CD14-positive monocyte (primary cell): ENCODE measurements at regions not wholly inside any gene's neighbourhood (a gene's known extent, or its start where the extent isn't known, plus 50 kb on each side); places are given as distances from the start of the nearest gene placed in this dataset.

Source experiments
- DNase-seq, 3 donors: peaks; one replicate each; pipeline ENCODE4 v3.0.0-alpha.2; 2011 to 2022
- H2AFZ ChIP-seq: 2 replicates; pipeline ENCODE4 v1.6.0; 2012; ENCODE audit warnings: mild to moderate bottlenecking, low read depth, low read length, inconsistent platforms; ENCODE audit not compliant: insufficient read depth, poor library complexity, severe bottlenecking
- H3K27ac ChIP-seq, 2 donors: 1 replicate in 1 of 2; 2 replicates in 1 of 2; pipeline ENCODE4 v1.5.1; 2012 to 2013; ENCODE audit warnings: low read length in 2 of 2, control low read depth in 1 of 2, inconsistent platforms in 1 of 2, low read depth in 1 of 2, mild to moderate bottlenecking in 1 of 2
- H3K27me3 ChIP-seq, 2 donors: one replicate each; pipeline versions ENCODE4 v1.6.0 to v1.6.1; 2011 to 2013; ENCODE audit warnings: low read length in 2 of 2; ENCODE audit not compliant: control insufficient read depth in 2 of 2, insufficient read depth in 2 of 2
- H3K36me3 ChIP-seq, 2 donors: replicated peaks in 1 of 2; 1 replicate in 1 of 2; 2 replicates in 1 of 2; pipeline versions ENCODE4 v1.5.1 to v1.6.1; 2012 to 2013; ENCODE audit warnings: low read length in 2 of 2, control low read depth in 1 of 2, inconsistent platforms in 1 of 2, mild to moderate bottlenecking in 1 of 2; ENCODE audit not compliant: insufficient read depth in 2 of 2, control insufficient read depth in 1 of 2
- H3K4me1 ChIP-seq, 2 donors: 1 replicate in 1 of 2; 2 replicates in 1 of 2; pipeline versions ENCODE4 v1.5.1 to v1.6.1; 2012 to 2013; ENCODE audit warnings: low read length in 2 of 2, control low read depth in 1 of 2, inconsistent platforms in 1 of 2, mild to moderate bottlenecking in 1 of 2, moderate library complexity in 1 of 2; ENCODE audit not compliant: insufficient read depth in 2 of 2, control insufficient read depth in 1 of 2
- H3K4me2 ChIP-seq: replicated peaks from 2 replicates; pipeline ENCODE3; 2012; ENCODE audit warnings: low read length, moderate library complexity, mild to moderate bottlenecking; ENCODE audit not compliant: poor library complexity, severe bottlenecking; ENCODE audit errors: extremely low read depth
- H3K4me3 ChIP-seq, 3 experiments: fragments of 200-600 bp in 1 of 3; sonication (generic) in 1 of 3; replicated peaks in 1 of 3; 1 replicate in 2 of 3; 2 replicates in 1 of 3; pipeline ENCODE4 v1.5.1; 2011 to 2013; ENCODE audit warnings: low read length in 3 of 3, mild to moderate bottlenecking in 3 of 3, control low read depth in 2 of 3, low read depth in 2 of 3, inconsistent platforms in 1 of 3, moderate library complexity in 1 of 3
- H3K79me2 ChIP-seq: 2 replicates; pipeline ENCODE4 v1.6.0; 2012; ENCODE audit warnings: mild to moderate bottlenecking, control low read depth, inconsistent platforms, low read length, moderate library complexity; ENCODE audit not compliant: insufficient read depth
- H3K9ac ChIP-seq: 2 replicates; pipeline ENCODE4 v1.6.0; 2017; ENCODE audit warnings: low read length, mild to moderate bottlenecking; ENCODE audit not compliant: insufficient read depth, poor library complexity, severe bottlenecking
- H3K9me3 ChIP-seq, 2 donors: replicated peaks in 1 of 2; 1 replicate in 1 of 2; 2 replicates in 1 of 2; pipeline versions ENCODE4 v1.5.1 to v1.6.1; 2012 to 2013; ENCODE audit warnings: low read length in 2 of 2, control low read depth in 1 of 2; ENCODE audit not compliant: control insufficient read depth in 1 of 2, insufficient read depth in 1 of 2
- H4K20me1 ChIP-seq: 2 replicates; pipeline ENCODE4 v1.6.0; 2012; ENCODE audit warnings: mild to moderate bottlenecking, low read length, control low read depth, moderate library complexity; ENCODE audit not compliant: insufficient read depth
- H3K27ac Mint-ChIP-seq, 7 donors: one replicate each; pipeline ENCODE4 v1.8.0; 2020; ENCODE audit warnings: mild to moderate bottlenecking in 7 of 7, mixed read lengths in 7 of 7, moderate library complexity in 6 of 7, inconsistent platforms in 2 of 7
- H3K27me3 Mint-ChIP-seq, 3 donors: one replicate each; pipeline ENCODE4 v1.8.0; 2021 to 2022; ENCODE audit warnings: low read depth in 3 of 3, mild to moderate bottlenecking in 3 of 3, mixed read lengths in 3 of 3, moderate library complexity in 3 of 3, inconsistent platforms in 1 of 3
- H3K36me3 Mint-ChIP-seq, 2 donors: one replicate each; pipeline ENCODE4 v1.8.0; 2020; ENCODE audit warnings: mixed read lengths in 2 of 2, inconsistent platforms in 1 of 2, mild to moderate bottlenecking in 1 of 2
- H3K4me1 Mint-ChIP-seq: one replicate; pipeline ENCODE4 v1.8.0; 2020; ENCODE audit warnings: mild to moderate bottlenecking, mixed read lengths
- H3K4me3 Mint-ChIP-seq, 2 donors: one replicate each; pipeline ENCODE4 v1.8.0; 2020; ENCODE audit warnings: mild to moderate bottlenecking in 2 of 2, mixed read lengths in 2 of 2, moderate library complexity in 1 of 2
- H3K9me3 Mint-ChIP-seq, 7 donors: one replicate each; pipeline ENCODE4 v1.8.0; 2020 to 2022; ENCODE audit warnings: mixed read lengths in 7 of 7, mild to moderate bottlenecking in 6 of 7, moderate library complexity in 6 of 7, inconsistent platforms in 2 of 7
- WGBS: methylation state at CpG from one replicate; pipeline ENCODE4 v1.1.5; 2013; ENCODE audit warnings: missing lambda C conversion rate; ENCODE audit not compliant: insufficient coverage; 5-methylcytosine and 5-hydroxymethylcytosine counted together
- intact Hi-C, 2 donors: fragments of 100-400 bp; cut with micrococcal nuclease; formaldehyde crosslinking; loops; one replicate each; pipeline versions ENCODE4 v1.15.0 to v1.15.1; 2023
- TF ChIP-seq, protein P1 (sequence below): fragments of 200-600 bp; IDR thresholded peaks from one replicate; pipeline ENCODE4 v1.8.0; 2022; ENCODE audit warnings: antibody characterized with exemption, mild to moderate bottlenecking

DNA sequence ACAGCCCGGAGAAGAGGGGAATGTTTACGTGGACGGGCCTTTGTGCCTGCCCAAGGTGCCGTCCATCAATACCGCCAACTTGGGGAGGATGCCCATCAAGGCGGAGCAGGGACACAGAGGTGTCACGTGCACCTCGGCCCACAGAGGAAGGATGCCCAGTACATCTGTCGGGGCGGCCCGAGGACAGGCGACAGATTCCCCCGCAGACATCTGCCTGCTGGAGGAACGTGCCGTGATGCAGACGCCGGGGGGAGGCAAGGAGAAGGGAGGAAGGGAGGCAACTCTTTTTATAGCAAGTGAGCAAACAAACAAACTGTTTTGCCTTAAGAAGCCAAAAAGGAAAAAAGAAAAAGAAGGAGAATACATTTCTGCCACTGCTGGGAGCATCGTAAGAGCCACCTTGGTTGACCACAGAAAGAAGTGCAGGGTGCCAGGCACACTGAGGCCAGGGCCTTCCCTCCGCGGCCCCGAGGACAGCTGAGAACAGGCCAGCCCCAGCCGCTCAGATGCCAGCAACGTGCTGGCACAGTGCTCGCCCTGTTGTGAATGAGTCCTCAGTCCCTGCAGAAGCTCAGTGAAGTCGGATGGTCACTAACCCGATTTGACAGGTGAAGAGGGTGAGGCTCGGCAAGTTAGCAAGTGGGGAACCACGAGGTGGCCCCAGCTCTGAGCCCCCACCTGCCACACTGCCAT, 146.4 kb downstream of the RBFOX3 start:
- Histone ChIP-seq H3K9ac (no peak overlapping the region), H3K4me1 (no peaks in the 10 kb centered on the region), H3K4me2 (no peak overlapping the region), H3K79me2 (no peaks in the 10 kb centered on the region), H3K4me3 (no peak overlapping the region), H4K20me1 (no peaks in the 10 kb centered on the region), H3K36me3 (no peaks in the 10 kb centered on the region), H3K27me3 (no peaks in the 10 kb centered on the region), H3K27ac (no peak overlapping the region), H3K9me3 (no peaks in the 10 kb centered on the region), H2AFZ (no peak overlapping the region)
- no peak for DNase-seq
- Mint-ChIP-seq H3K27ac (no peak overlapping the region), H3K36me3 (no peaks in the 10 kb centered on the region), H3K4me3 (no peak overlapping the region), H3K9me3 (peaks cover 0 to 2% (median 0%) of the 10 kb centered on the region in 7 donors), H3K27me3 (peaks cover 2 to 6% (median 2%) of the 10 kb centered on the region in 3 donors), H3K4me1 (no peaks in the 10 kb centered on the region)
- 86% methylated on average over 26 of the region's 28 CpGs for WGBS
- intact Hi-C loops: no loop called here
- TF ChIP-seq, protein P1, sequence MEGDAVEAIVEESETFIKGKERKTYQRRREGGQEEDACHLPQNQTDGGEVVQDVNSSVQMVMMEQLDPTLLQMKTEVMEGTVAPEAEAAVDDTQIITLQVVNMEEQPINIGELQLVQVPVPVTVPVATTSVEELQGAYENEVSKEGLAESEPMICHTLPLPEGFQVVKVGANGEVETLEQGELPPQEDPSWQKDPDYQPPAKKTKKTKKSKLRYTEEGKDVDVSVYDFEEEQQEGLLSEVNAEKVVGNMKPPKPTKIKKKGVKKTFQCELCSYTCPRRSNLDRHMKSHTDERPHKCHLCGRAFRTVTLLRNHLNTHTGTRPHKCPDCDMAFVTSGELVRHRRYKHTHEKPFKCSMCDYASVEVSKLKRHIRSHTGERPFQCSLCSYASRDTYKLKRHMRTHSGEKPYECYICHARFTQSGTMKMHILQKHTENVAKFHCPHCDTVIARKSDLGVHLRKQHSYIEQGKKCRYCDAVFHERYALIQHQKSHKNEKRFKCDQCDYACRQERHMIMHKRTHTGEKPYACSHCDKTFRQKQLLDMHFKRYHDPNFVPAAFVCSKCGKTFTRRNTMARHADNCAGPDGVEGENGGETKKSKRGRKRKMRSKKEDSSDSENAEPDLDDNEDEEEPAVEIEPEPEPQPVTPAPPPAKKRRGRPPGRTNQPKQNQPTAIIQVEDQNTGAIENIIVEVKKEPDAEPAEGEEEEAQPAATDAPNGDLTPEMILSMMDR: no peak

DNA sequence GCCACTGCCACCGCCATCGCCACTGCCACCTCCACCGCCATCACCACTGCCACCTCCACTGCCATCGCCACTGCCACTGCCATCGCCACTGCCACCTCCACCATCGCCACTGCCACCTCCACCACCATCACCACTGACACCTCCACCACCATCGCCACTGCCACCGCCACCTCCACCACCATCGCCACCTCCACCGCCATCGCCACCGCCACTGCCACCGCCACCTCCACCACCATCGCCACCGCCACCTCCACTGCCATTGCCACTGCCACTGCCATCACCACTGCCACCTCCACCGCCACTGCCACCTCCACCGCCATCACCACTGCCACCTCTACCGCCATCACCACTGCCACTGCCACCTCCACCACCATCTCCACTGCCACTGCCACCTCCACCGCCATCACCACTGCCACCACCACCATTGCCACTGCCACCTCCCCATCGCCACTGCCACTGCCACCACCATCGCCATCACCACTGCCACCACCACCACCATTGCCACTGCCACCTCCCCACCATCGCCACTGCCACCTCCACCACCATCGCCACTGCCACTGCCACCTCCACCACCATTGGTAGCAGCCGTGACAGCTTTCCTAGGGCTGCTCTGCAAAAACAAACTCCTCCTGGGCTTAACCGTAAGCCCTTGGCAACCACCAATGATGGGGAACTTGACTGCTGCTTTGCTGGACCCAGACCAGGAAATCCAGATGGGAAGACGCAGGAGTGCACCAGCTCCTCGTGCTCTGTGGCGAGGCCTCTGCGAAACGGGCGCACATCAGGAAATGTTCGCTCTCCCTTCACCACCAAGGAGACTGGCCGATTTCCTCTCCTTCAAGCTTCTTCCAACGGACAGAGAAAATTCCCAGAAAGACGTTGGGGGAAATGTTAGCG, 147.2 kb downstream of the RBFOX3 start:
- no peaks in the 10 kb centered on the region for H3K36me3 Mint-ChIP-seq
- Histone ChIP-seq H3K4me2 (no peak overlapping the region), H3K9me3 (no peaks in the 10 kb centered on the region), H4K20me1 (no peaks in the 10 kb centered on the region), H3K27ac (no peak overlapping the region), H3K4me1 (no peaks in the 10 kb centered on the region), H3K9ac (no peak overlapping the region), H3K36me3 (no peaks in the 10 kb centered on the region), H3K27me3 (no peaks in the 10 kb centered on the region), H3K79me2 (no peaks in the 10 kb centered on the region), H3K4me3 (no peak overlapping the region), H2AFZ (no peak overlapping the region)
- H3K27me3 Mint-ChIP-seq: peaks cover 2 to 10% (median 2%) of the 10 kb centered on the region in 3 donors
- peaks cover 0 to 2% (median 0%) of the 10 kb centered on the region in 7 donors for H3K9me3 Mint-ChIP-seq
- H3K4me3 Mint-ChIP-seq: no peak overlapping the region
- TF ChIP-seq, protein P1: no peak
- H3K27ac Mint-ChIP-seq: no peak overlapping the region
- WGBS: 91% methylated on average over 30 of the region's 36 CpGs
- DNase-seq: no peak
- intact Hi-C loops: no loop called here
- H3K4me1 Mint-ChIP-seq: no peaks in the 10 kb centered on the region
